Breast epithelium (tissue), 3 donors: ENCODE measurements at regions not wholly inside any gene's neighbourhood (a gene's known extent, or its start where the extent isn't known, plus 50 kb on each side); places are given as distances from the start of the nearest gene placed in this dataset.

ENCODE experiments used
- POLR2A ChIP-seq: fragments of 450-650 bp; IDR thresholded peaks from one replicate; pipeline ENCODE4 v1.6.1; 2016; ENCODE audit warnings: antibody characterized with exemption, mild to moderate bottlenecking, moderate library complexity
- POLR2AphosphoS5 ChIP-seq, 3 donors: sonication (generic); formaldehyde crosslinking; IDR thresholded peaks; one replicate each; pipeline ENCODE4 v1.6.1; 2017; ENCODE audit warnings: antibody characterized with exemption in 3 of 3
- TF ChIP-seq, protein P1 (sequence below), 3 donors: fragments of 450-650 bp; IDR thresholded peaks; one replicate each; pipeline ENCODE4 v1.5.1; 2016 to 2017; ENCODE audit warnings: antibody characterized with exemption in 3 of 3, mild to moderate bottlenecking in 3 of 3, moderate library complexity in 3 of 3

DNA sequence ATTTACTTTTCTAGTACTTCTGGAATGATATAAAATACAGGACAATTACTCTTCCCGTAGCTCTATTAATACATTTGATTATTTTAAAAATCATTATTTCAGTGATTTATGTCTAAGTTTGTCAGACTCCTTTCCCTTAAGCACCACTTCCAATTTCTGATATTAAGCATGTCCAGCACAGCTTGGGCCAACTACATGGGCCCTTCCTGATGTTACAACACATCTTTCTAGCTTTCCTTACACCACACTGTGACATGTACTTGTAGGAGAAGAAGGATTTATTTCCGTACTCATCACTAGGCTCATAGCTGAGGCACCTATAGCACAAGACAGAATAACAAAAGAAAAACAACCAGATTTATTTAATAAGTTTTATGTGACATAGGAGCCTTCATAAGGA, 134.8 kb upstream of the HNRNPA3 start:
- no peak for TF ChIP-seq POLR2A
- TF ChIP-seq, protein P1, sequence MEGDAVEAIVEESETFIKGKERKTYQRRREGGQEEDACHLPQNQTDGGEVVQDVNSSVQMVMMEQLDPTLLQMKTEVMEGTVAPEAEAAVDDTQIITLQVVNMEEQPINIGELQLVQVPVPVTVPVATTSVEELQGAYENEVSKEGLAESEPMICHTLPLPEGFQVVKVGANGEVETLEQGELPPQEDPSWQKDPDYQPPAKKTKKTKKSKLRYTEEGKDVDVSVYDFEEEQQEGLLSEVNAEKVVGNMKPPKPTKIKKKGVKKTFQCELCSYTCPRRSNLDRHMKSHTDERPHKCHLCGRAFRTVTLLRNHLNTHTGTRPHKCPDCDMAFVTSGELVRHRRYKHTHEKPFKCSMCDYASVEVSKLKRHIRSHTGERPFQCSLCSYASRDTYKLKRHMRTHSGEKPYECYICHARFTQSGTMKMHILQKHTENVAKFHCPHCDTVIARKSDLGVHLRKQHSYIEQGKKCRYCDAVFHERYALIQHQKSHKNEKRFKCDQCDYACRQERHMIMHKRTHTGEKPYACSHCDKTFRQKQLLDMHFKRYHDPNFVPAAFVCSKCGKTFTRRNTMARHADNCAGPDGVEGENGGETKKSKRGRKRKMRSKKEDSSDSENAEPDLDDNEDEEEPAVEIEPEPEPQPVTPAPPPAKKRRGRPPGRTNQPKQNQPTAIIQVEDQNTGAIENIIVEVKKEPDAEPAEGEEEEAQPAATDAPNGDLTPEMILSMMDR (IDR thresholded peaks at IDR 0.05) = no peak
- no peak for TF ChIP-seq POLR2AphosphoS5 (IDR thresholded peaks at IDR 0.05)
